ENCODE measurements at regions not wholly inside any gene's neighbourhood (a gene's known extent, or its start where the extent isn't known, plus 50 kb on each side); places are given as distances from the start of the nearest gene placed in this dataset.

DNA sequence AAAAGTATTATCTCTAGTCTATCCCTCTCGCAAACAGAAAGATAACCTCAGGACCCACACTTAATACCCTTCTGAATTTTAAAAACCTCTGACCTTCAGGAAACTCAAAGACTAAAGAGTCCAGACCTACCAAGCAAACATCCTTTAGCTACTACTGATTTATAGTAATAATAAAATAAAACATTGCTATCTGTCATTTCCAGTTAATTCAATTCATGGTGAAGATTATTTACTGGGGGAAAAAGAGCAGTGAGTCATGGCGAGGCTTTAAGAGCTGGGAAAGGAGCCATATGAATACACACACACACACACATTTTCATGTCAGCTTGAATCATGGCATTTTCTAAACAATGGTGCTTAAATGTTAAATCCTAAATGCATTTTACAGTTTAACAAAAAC lies 87.1 kb downstream of the FAM76B start:
- TF ChIP-seq, protein P1, sequence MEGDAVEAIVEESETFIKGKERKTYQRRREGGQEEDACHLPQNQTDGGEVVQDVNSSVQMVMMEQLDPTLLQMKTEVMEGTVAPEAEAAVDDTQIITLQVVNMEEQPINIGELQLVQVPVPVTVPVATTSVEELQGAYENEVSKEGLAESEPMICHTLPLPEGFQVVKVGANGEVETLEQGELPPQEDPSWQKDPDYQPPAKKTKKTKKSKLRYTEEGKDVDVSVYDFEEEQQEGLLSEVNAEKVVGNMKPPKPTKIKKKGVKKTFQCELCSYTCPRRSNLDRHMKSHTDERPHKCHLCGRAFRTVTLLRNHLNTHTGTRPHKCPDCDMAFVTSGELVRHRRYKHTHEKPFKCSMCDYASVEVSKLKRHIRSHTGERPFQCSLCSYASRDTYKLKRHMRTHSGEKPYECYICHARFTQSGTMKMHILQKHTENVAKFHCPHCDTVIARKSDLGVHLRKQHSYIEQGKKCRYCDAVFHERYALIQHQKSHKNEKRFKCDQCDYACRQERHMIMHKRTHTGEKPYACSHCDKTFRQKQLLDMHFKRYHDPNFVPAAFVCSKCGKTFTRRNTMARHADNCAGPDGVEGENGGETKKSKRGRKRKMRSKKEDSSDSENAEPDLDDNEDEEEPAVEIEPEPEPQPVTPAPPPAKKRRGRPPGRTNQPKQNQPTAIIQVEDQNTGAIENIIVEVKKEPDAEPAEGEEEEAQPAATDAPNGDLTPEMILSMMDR (conservative IDR thresholded peaks at IDR 0.05 in 1 of 2, IDR thresholded peaks at IDR 0.05 in 1 of 2; ENCODE audit: extremely low read depth in 1 of 2, insufficient read depth in 1 of 2, low read depth in 1 of 2, low read length in 2 of 2) = no peak
- TF ChIP-seq EZH2 (IDR thresholded peaks at IDR 0.05; ENCODE audit: borderline replicate concordance, low read length) = no peak

Data from mammary epithelial cell (primary cell).